ENCODE measurements at regions not wholly inside any gene's neighbourhood (a gene's known extent, or its start where the extent isn't known, plus 50 kb on each side); places are given as distances from the start of the nearest gene placed in this dataset.

DNA sequence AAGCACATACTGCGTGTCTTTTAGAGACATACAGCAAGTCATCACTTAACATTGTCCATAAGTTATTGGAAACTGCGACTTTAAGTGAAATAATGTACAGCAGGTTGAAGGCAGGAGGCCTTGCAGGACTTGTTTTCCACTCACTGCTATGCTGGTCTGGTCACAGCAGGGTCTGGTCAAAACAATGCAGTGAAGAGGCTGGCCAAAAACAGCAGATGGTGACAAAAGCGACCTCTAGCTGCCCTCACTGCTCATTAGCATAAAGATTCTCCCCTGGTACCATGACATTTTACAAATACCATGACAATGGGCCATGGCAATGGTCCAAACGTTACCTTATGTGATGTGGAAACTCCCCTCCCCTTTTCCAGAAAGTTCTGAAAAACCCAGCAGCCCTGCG is 1283.6 kb downstream of the FSTL5 start:
- Histone ChIP-seq H2BK12ac (ENCODE audit: low read depth, low read length) (no peak overlapping the region), H3K23ac (ENCODE audit: insufficient read length) (no peak overlapping the region), H3K79me1 (ENCODE audit: low read depth, low read length) (no peaks in the 10 kb centered on the region), H4K20me1 (replicated peaks in 1 of 2; ENCODE audit: control insufficient read depth in 1 of 2, insufficient read depth in 2 of 2, low read length in 2 of 2) (no peaks in the 10 kb centered on the region), H3K9ac (replicated peaks in 1 of 4; ENCODE audit: extremely low read depth in 1 of 4, low read depth in 3 of 4, low read length in 3 of 4) (no peak overlapping the region), H3K4me3 (ENCODE audit: extremely low read depth in 1 of 4, insufficient read depth in 2 of 4, low read depth in 3 of 4, low read length in 4 of 4) (no peak overlapping the region), H3K27ac (ENCODE audit: low read depth, low read length) (no peak overlapping the region; the same call in 1 of the 2 replicates), H4K91ac (replicated peaks; ENCODE audit: insufficient read length, low read length) (no peak overlapping the region), H2AK5ac (ENCODE audit: low read depth, low read length) (no peak overlapping the region), H3K79me2 (ENCODE audit: control insufficient read depth in 1 of 2, insufficient read depth in 2 of 2, low read length in 2 of 2) (no peaks in the 10 kb centered on the region), H2BK120ac (replicated peaks; ENCODE audit: low read depth, low read length) (no peak overlapping the region), H3K4me1 (replicated peaks in 1 of 4; ENCODE audit: control insufficient read depth in 3 of 4, insufficient read depth in 4 of 4, low read length in 3 of 4) (peaks cover 0 to 3% (median 0%) of the 10 kb centered on the region in 4 experiments; a peak in 1 of 7 replicates), H3K56ac (replicated peaks; ENCODE audit: insufficient read length, low read depth, low read length) (no peak overlapping the region), H3K4me2 (ENCODE audit: insufficient read depth in 1 of 2, low read depth in 2 of 2, low read length in 2 of 2) (no peak overlapping the region), H3K27me3 (replicated peaks in 1 of 4; ENCODE audit: control insufficient read depth in 3 of 4, extremely low read depth in 1 of 4, insufficient read depth in 3 of 4, low read length in 3 of 4) (no peaks in the 10 kb centered on the region), H3K4ac (replicated peaks; ENCODE audit: insufficient read length, low read depth, low read length) (no peak overlapping the region), H3K18ac (ENCODE audit: extremely low read depth, low read length) (no peak overlapping the region), H2BK20ac (ENCODE audit: low read length) (no peak overlapping the region), H3K14ac (ENCODE audit: insufficient read length) (no peak overlapping the region), H3K23me2 (ENCODE audit: low read depth, low read length) (no peaks in the 10 kb centered on the region; the same call in 1 of the 2 replicates), H2AFZ (ENCODE audit: low read length) (no peak overlapping the region), H4K5ac (ENCODE audit: insufficient read length, low read depth, low read length) (no peak overlapping the region), H4K8ac (ENCODE audit: extremely low read depth, insufficient read depth, low read length) (no peak overlapping the region), H2BK5ac (ENCODE audit: low read depth, low read length) (no peak overlapping the region), H3K36me3 (ENCODE audit: control insufficient read depth in 2 of 4, insufficient read depth in 4 of 4, low read length in 3 of 4) (no peaks in the 10 kb centered on the region), H2BK15ac (ENCODE audit: low read length) (no peak overlapping the region), H3K9me3 (ENCODE audit: insufficient read depth in 2 of 2, low read depth in 1 of 2, low read length in 1 of 2) (no peaks in the 10 kb centered on the region)
- no peak for TF ChIP-seq CREB1 (IDR thresholded peaks at IDR 0.05)
- no peak for TF ChIP-seq TCF12 (IDR thresholded peaks at IDR 0.05; ENCODE audit: low read depth, low read length)
- 90% methylated on average over 5 of the region's 5 CpGs; no CpG with 5 or more reads in 1 of the 2 experiments for WGBS, 2 experiments (ENCODE audit: extremely low coverage in 1 of 2, insufficient coverage in 1 of 2, insufficient read length in 1 of 2, insufficient replicate concordance in 2 of 2, low coverage in 1 of 2, low lambda C conversion rate in 2 of 2, missing lambda C conversion rate in 1 of 2)
- ChIA-PET CTCF (ENCODE audit: partially characterized antibody) (no interaction called here), POLR2A (ENCODE audit: partially characterized antibody) (no interaction called here)
- FAIRE-seq (no peak), DNase-seq (ENCODE audit: low read depth in 1 of 2, low spot score in 2 of 2) (no peak)

Measured in H1 (cell line).